Neural crest cell (in vitro differentiated cells): ENCODE measurements at regions not wholly inside any gene's neighbourhood (a gene's known extent, or its start where the extent isn't known, plus 50 kb on each side); places are given as distances from the start of the nearest gene placed in this dataset.
A peak's percentile ranks its signal among the peaks of the same experiment; 100 is the strongest.

ENCODE experiments used
- DNase-seq: peaks from one replicate; pipeline ENCODE4 v3.0.0; 2021; ENCODE audit warnings: low read depth, mixed read lengths, low spot score
- H3K27ac Mint-ChIP-seq: one replicate; pipeline ENCODE4 v1.8.0; 2021; ENCODE audit warnings: mild to moderate bottlenecking, mixed read lengths; ENCODE audit not compliant: unreplicated experiment
- H3K27me3 Mint-ChIP-seq: 2 replicates; pipeline ENCODE4 v1.8.0; 2021; ENCODE audit warnings: low read depth, mild to moderate bottlenecking, mixed read lengths
- H3K36me3 Mint-ChIP-seq: 2 replicates; pipeline ENCODE4 v1.8.0; 2021; ENCODE audit warnings: low read depth, mild to moderate bottlenecking, mixed read lengths
- H3K4me1 Mint-ChIP-seq: 2 replicates; pipeline ENCODE4 v1.8.0; 2021; ENCODE audit warnings: mixed read lengths
- H3K4me3 Mint-ChIP-seq: one replicate; pipeline ENCODE4 v1.8.0; 2021; ENCODE audit warnings: mild to moderate bottlenecking, mixed read lengths
- H3K9me3 Mint-ChIP-seq: 2 replicates; pipeline ENCODE4 v1.8.0; 2021; ENCODE audit warnings: mixed read lengths
- TF ChIP-seq, protein P1 (sequence below): fragments of 200-600 bp; sonication (generic); conservative IDR thresholded peaks from 2 replicates; pipeline ENCODE4 v1.5.0; 2021; ENCODE audit warnings: antibody characterized with exemption, mild to moderate bottlenecking

DNA sequence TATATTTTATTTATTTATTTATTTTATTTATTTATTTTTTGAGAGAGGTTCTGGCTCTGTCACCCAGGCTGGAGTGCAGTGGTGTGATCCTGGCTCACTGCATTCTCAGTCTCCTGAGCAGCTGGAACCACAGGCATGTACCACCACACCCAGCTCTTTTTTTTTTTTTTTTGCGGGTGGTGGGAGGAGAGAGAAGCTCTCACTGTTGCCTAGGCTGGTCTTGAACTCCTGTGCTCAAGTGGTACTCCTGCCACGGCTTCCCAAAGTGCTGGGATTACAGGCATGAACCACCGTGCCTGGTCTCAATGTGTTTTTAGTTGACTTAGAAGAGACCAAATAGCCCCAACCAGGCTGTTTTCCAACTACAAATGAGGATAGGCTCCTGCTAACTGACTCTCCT is 80.7 kb downstream of the PDCL3 start:
- TF ChIP-seq, protein P1, sequence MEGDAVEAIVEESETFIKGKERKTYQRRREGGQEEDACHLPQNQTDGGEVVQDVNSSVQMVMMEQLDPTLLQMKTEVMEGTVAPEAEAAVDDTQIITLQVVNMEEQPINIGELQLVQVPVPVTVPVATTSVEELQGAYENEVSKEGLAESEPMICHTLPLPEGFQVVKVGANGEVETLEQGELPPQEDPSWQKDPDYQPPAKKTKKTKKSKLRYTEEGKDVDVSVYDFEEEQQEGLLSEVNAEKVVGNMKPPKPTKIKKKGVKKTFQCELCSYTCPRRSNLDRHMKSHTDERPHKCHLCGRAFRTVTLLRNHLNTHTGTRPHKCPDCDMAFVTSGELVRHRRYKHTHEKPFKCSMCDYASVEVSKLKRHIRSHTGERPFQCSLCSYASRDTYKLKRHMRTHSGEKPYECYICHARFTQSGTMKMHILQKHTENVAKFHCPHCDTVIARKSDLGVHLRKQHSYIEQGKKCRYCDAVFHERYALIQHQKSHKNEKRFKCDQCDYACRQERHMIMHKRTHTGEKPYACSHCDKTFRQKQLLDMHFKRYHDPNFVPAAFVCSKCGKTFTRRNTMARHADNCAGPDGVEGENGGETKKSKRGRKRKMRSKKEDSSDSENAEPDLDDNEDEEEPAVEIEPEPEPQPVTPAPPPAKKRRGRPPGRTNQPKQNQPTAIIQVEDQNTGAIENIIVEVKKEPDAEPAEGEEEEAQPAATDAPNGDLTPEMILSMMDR: no peak
- H3K27me3 Mint-ChIP-seq: peaks cover 1% of the 10 kb centered on the region
- peaks cover 41% of the 10 kb centered on the region for H3K4me1 Mint-ChIP-seq
- H3K36me3 Mint-ChIP-seq: peaks cover 5% of the 10 kb centered on the region
- DNase-seq: no peak
- H3K9me3 Mint-ChIP-seq: peaks cover 12% of the 10 kb centered on the region
- no peak overlapping the region for H3K27ac Mint-ChIP-seq
- H3K4me3 Mint-ChIP-seq: no peak overlapping the region

DNA sequence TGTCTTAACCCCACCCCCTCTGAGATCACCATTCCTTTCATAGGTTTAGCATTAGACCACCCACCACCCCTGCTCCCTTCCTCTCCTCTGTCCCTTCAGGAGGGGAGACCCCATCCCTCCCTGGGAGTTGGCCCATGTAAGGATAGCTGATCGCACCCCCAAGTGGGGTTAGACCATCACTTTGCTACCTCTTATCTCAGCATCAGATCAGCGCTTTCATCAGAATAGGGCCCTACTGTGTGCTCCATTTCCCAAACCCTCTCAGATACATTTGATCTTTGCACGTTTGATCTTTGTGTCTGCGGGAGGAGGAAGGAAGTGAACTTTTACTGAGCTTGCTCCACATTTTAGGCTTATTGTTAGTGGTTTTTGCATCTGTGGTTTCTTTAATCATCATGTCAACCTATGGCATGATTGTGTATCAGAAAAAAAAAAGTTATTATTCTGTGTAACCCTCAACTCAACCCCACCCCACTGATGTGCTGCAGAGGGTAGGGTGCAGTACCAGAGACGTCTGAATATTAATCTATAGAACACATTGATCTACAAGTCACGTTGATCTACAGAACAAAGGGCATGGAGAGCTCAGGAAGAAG is 81.2 kb downstream of the PDCL3 start:
- H3K27ac Mint-ChIP-seq: peak overlapping the region; percentile 25
- H3K9me3 Mint-ChIP-seq: peaks cover 12% of the 10 kb centered on the region
- no peaks in the 10 kb centered on the region for H3K27me3 Mint-ChIP-seq
- peaks cover 5% of the 10 kb centered on the region for H3K36me3 Mint-ChIP-seq
- H3K4me3 Mint-ChIP-seq: no peak overlapping the region
- peaks cover 41% of the 10 kb centered on the region for H3K4me1 Mint-ChIP-seq
- TF ChIP-seq, protein P1: no peak
- DNase-seq: no peak

DNA sequence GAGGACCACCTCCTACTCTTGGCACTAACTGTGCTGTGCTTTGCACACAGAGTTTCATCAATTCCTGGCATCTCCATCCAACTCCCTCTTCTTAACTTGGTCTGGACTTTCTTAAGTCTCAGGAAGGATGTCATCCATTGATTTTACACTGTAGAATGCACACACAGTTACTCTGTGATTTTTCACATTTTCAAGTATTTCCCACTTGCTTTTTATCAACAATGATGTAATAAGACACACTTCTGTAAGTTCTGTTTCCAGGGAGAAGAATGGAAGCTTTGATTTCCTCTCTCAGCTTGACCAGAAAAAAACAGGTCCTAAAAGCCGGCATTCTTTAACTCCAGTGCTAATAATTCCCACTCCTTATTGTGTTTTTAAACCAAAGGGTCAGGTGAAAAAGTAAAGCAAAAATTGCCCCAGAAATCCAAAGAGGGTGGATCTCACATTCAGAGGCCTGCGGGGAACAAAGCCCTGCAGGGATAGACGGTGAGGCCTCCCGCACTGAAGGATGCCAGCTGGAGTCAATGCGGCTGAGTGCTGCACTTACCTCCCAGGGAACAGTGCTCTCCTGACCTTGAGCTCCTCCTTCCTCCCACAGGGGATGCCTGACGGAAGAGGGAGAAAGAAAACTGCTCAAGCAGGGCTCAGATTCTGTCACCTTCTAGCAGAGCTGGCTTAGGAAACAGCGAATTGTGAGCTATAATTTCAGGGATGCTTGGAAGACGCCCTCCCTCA is 83.1 kb downstream of the PDCL3 start:
- H3K27me3 Mint-ChIP-seq: no peaks in the 10 kb centered on the region
- H3K4me3 Mint-ChIP-seq: no peak overlapping the region
- DNase-seq: no peak
- H3K27ac Mint-ChIP-seq: peak overlapping the region; percentile 57
- TF ChIP-seq, protein P1: no peak
- peaks cover 26% of the 10 kb centered on the region for H3K4me1 Mint-ChIP-seq
- H3K36me3 Mint-ChIP-seq: peaks cover 5% of the 10 kb centered on the region
- H3K9me3 Mint-ChIP-seq: peaks cover 17% of the 10 kb centered on the region

DNA sequence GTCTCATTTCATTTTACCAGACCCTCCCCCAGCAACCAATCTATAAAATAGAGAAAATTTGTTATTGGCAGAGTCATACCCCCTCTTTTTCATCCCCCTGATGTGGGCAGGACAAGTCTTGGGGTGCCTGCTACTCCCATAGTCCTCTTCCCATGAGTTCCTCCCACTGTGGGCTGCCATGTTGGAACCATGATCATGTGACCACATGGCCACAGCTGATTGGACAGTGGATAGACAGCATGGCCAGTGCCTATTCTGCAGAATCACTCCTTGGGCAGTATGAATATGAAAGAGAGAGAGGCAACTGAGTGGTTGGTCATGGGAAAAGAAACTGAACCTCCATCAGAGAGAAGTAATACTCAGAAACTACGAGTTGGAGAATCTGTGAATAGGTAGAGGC is 84.9 kb downstream of the PDCL3 start:
- Mint-ChIP-seq H3K27ac (no peak overlapping the region), H3K27me3 (no peaks in the 10 kb centered on the region), H3K4me1 (peaks cover 17% of the 10 kb centered on the region), H3K4me3 (no peak overlapping the region), H3K36me3 (peaks cover 5% of the 10 kb centered on the region), H3K9me3 (peaks cover 21% of the 10 kb centered on the region)
- TF ChIP-seq, protein P1: no peak
- no peak for DNase-seq

DNA sequence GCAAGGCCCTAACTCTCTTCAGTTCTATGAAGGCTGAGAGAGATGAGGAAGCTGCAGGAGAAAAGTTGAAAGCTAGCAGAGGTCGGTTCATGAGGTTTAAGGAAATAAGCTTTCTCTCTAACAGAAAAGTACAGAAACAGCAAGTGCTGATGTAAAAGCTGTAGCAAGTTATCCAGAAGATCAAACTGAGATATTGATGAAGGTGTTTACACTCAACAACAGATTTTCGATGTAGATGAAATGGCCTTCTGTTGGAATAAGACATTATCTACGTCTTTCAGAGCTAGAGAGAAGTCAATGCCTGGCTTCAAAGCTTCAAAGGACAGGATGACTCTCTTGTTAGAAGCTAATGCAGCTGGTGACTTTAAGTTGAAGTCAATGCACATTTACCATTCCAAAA is 87.4 kb downstream of the PDCL3 start:
- H3K27ac Mint-ChIP-seq: no peak overlapping the region

More for the DNA sequence above, 87.4 kb downstream of the PDCL3 start:
- Mint-ChIP-seq H3K36me3 (peaks cover 3% of the 10 kb centered on the region), H3K9me3 (peaks cover 13% of the 10 kb centered on the region), H3K27me3 (no peaks in the 10 kb centered on the region), H3K4me1 (peaks cover 14% of the 10 kb centered on the region), H3K4me3 (no peak overlapping the region)
- TF ChIP-seq, protein P1: no peak
- DNase-seq: no peak
